ENCODE measurements at regions not wholly inside any gene's neighbourhood (a gene's known extent, or its start where the extent isn't known, plus 50 kb on each side); places are given as distances from the start of the nearest gene placed in this dataset.
A peak's percentile ranks its signal among the peaks of the same experiment; 100 is the strongest.

DNA sequence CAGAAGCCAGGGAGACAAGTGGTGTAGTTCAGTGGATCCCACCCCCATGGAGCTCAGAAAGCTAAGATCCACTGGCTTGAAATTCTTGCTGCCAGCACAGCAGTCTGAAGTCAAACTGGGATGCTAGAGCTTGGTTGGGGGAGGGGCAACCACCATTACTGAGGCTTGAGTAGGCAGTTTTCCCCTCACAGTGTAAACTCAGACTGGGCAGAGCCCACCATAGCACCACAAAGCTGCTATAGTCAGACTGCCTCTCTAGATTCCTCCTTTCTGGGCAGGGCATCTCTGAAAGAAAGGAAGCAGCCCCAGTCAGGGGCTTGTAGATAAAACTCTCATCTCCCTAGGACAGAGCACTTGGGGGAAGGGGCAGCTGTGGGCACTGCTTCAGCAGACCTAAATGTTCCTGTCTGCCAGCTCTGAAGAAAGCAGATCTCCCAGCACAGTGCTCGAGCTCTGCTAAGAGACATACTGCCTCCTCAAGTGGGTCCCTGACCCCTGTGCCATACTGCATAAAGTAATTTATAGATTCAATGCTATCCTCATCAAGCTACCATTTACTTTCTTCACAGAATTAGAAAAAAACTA is 163.2 kb downstream of the HHIP start:
- Mint-ChIP-seq H3K4me3 (peak overlapping the region; percentile 80), H3K27me3 (ENCODE audit: low read depth) (peaks cover 2% of the 10 kb centered on the region), H3K4me1 (peaks cover 13% of the 10 kb centered on the region; the same call in 1 of the 2 replicates), H3K36me3 (peaks cover 32% of the 10 kb centered on the region), H3K27ac (peak overlapping the region; percentile 95), H3K9me3 (peaks cover 45% of the 10 kb centered on the region)
- TF ChIP-seq, protein P1, sequence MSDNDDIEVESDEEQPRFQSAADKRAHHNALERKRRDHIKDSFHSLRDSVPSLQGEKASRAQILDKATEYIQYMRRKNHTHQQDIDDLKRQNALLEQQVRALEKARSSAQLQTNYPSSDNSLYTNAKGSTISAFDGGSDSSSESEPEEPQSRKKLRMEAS (CRISPR knock-in tag; IDR thresholded peaks at IDR 0.05): no peak
- no peak for TF ChIP-seq ZNF671 (CRISPR knock-in tag; IDR thresholded peaks at IDR 0.05)
- TF ChIP-seq, protein P2, sequence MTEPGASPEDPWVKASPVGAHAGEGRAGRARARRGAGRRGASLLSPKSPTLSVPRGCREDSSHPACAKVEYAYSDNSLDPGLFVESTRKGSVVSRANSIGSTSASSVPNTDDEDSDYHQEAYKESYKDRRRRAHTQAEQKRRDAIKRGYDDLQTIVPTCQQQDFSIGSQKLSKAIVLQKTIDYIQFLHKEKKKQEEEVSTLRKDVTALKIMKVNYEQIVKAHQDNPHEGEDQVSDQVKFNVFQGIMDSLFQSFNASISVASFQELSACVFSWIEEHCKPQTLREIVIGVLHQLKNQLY (CRISPR knock-in tag; IDR thresholded peaks at IDR 0.05): no peak
- TF ChIP-seq, protein P3, sequence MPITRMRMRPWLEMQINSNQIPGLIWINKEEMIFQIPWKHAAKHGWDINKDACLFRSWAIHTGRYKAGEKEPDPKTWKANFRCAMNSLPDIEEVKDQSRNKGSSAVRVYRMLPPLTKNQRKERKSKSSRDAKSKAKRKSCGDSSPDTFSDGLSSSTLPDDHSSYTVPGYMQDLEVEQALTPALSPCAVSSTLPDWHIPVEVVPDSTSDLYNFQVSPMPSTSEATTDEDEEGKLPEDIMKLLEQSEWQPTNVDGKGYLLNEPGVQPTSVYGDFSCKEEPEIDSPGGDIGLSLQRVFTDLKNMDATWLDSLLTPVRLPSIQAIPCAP (CRISPR knock-in tag; IDR thresholded peaks at IDR 0.05): no peak
- TF ChIP-seq HMGA2 (CRISPR knock-in tag; IDR thresholded peaks at IDR 0.05): no peak
- TF ChIP-seq GTF2I (CRISPR knock-in tag; conservative IDR thresholded peaks at IDR 0.05): no peak
- TF ChIP-seq, protein P4, sequence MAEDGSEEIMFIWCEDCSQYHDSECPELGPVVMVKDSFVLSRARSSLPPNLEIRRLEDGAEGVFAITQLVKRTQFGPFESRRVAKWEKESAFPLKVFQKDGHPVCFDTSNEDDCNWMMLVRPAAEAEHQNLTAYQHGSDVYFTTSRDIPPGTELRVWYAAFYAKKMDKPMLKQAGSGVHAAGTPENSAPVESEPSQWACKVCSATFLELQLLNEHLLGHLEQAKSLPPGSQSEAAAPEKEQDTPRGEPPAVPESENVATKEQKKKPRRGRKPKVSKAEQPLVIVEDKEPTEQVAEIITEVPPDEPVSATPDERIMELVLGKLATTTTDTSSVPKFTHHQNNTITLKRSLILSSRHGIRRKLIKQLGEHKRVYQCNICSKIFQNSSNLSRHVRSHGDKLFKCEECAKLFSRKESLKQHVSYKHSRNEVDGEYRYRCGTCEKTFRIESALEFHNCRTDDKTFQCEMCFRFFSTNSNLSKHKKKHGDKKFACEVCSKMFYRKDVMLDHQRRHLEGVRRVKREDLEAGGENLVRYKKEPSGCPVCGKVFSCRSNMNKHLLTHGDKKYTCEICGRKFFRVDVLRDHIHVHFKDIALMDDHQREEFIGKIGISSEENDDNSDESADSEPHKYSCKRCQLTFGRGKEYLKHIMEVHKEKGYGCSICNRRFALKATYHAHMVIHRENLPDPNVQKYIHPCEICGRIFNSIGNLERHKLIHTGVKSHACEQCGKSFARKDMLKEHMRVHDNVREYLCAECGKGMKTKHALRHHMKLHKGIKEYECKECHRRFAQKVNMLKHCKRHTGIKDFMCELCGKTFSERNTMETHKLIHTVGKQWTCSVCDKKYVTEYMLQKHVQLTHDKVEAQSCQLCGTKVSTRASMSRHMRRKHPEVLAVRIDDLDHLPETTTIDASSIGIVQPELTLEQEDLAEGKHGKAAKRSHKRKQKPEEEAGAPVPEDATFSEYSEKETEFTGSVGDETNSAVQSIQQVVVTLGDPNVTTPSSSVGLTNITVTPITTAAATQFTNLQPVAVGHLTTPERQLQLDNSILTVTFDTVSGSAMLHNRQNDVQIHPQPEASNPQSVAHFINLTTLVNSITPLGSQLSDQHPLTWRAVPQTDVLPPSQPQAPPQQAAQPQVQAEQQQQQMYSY (CRISPR knock-in tag; IDR thresholded peaks at IDR 0.05): no peak
- TF ChIP-seq SMAD4 (CRISPR knock-in tag; IDR thresholded peaks at IDR 0.05): no peak
- ChIA-PET POLR2A (no interaction called here), CTCF (no interaction called here)
- DNase-seq (ENCODE audit: low spot score) (no peak), ATAC-seq (peak; percentile 88)

DNA sequence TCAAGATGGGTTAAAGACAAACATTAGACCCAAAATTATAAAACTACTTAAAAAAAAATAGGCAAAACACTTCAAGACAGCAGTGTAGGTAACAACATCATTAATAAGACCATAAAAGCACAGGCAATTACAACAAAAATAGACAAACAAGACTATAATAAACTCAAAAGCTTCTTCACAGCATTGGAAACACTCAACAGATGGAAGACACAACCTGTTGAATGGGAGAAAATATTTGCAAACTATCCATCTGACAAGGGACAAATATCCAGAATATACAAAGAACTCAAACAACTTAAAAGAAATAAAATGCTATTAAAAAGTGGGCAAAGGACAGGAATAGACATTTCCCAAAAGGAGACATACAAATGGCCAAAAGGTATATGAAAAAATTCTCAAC is 170.7 kb downstream of the HHIP start:
- CTCF ChIA-PET: no interaction called here
- no peak overlapping the region for H3K4me3 Mint-ChIP-seq
- TF ChIP-seq HMGA2 (CRISPR knock-in tag; IDR thresholded peaks at IDR 0.05) (no peak), MXD4 (CRISPR knock-in tag; IDR thresholded peaks at IDR 0.05; ENCODE audit: borderline replicate concordance) (no peak), ESRRA (CRISPR knock-in tag; IDR thresholded peaks at IDR 0.05; ENCODE audit: borderline replicate concordance) (no peak), ZBTB21 (CRISPR knock-in tag; IDR thresholded peaks at IDR 0.05; ENCODE audit: borderline replicate concordance) (no peak), SMAD3 (CRISPR knock-in tag; IDR thresholded peaks at IDR 0.05; ENCODE audit: borderline replicate concordance) (no peak), NR3C1 (CRISPR knock-in tag; conservative IDR thresholded peaks at IDR 0.05; ENCODE audit: low read depth) (no peak), TCF7 (CRISPR knock-in tag; IDR thresholded peaks at IDR 0.05; ENCODE audit: low read depth) (no peak), SOX15 (CRISPR knock-in tag; IDR thresholded peaks at IDR 0.05) (no peak), ZNF232 (CRISPR knock-in tag; IDR thresholded peaks at IDR 0.05) (no peak), JUN (CRISPR knock-in tag; IDR thresholded peaks at IDR 0.05) (no peak), GTF2I (CRISPR knock-in tag; conservative IDR thresholded peaks at IDR 0.05) (no peak), TEAD4 (CRISPR knock-in tag; IDR thresholded peaks at IDR 0.05) (no peak)
- TF ChIP-seq, protein P5, sequence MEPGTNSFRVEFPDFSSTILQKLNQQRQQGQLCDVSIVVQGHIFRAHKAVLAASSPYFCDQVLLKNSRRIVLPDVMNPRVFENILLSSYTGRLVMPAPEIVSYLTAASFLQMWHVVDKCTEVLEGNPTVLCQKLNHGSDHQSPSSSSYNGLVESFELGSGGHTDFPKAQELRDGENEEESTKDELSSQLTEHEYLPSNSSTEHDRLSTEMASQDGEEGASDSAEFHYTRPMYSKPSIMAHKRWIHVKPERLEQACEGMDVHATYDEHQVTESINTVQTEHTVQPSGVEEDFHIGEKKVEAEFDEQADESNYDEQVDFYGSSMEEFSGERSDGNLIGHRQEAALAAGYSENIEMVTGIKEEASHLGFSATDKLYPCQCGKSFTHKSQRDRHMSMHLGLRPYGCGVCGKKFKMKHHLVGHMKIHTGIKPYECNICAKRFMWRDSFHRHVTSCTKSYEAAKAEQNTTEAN (CRISPR knock-in tag; IDR thresholded peaks at IDR 0.05): no peak
- TF ChIP-seq, protein P6, sequence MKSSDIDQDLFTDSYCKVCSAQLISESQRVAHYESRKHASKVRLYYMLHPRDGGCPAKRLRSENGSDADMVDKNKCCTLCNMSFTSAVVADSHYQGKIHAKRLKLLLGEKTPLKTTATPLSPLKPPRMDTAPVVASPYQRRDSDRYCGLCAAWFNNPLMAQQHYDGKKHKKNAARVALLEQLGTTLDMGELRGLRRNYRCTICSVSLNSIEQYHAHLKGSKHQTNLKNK (CRISPR knock-in tag; IDR thresholded peaks at IDR 0.05): no peak
- TF ChIP-seq, protein P7, sequence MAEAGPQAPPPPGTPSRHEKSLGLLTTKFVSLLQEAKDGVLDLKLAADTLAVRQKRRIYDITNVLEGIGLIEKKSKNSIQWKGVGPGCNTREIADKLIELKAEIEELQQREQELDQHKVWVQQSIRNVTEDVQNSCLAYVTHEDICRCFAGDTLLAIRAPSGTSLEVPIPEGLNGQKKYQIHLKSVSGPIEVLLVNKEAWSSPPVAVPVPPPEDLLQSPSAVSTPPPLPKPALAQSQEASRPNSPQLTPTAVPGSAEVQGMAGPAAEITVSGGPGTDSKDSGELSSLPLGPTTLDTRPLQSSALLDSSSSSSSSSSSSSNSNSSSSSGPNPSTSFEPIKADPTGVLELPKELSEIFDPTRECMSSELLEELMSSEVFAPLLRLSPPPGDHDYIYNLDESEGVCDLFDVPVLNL (CRISPR knock-in tag; IDR thresholded peaks at IDR 0.05; ENCODE audit: borderline replicate concordance, low read depth): no peak
- TF ChIP-seq, protein P8, sequence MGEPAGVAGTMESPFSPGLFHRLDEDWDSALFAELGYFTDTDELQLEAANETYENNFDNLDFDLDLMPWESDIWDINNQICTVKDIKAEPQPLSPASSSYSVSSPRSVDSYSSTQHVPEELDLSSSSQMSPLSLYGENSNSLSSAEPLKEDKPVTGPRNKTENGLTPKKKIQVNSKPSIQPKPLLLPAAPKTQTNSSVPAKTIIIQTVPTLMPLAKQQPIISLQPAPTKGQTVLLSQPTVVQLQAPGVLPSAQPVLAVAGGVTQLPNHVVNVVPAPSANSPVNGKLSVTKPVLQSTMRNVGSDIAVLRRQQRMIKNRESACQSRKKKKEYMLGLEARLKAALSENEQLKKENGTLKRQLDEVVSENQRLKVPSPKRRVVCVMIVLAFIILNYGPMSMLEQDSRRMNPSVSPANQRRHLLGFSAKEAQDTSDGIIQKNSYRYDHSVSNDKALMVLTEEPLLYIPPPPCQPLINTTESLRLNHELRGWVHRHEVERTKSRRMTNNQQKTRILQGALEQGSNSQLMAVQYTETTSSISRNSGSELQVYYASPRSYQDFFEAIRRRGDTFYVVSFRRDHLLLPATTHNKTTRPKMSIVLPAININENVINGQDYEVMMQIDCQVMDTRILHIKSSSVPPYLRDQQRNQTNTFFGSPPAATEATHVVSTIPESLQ (CRISPR knock-in tag; IDR thresholded peaks at IDR 0.05): no peak
- TF ChIP-seq, protein P9, sequence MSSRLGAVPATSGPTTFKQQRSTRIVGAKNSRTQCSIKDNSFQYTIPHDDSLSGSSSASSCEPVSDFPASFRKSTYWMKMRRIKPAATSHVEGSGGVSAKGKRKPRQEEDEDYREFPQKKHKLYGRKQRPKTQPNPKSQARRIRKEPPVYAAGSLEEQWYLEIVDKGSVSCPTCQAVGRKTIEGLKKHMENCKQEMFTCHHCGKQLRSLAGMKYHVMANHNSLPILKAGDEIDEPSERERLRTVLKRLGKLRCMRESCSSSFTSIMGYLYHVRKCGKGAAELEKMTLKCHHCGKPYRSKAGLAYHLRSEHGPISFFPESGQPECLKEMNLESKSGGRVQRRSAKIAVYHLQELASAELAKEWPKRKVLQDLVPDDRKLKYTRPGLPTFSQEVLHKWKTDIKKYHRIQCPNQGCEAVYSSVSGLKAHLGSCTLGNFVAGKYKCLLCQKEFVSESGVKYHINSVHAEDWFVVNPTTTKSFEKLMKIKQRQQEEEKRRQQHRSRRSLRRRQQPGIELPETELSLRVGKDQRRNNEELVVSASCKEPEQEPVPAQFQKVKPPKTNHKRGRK (CRISPR knock-in tag; IDR thresholded peaks at IDR 0.05; ENCODE audit: borderline replicate concordance): no peak

More for the DNA sequence above, 170.7 kb downstream of the HHIP start:
- POLR2A ChIA-PET: no interaction called here
- ATAC-seq (no peak), DNase-seq (ENCODE audit: low spot score) (no peak)
- Mint-ChIP-seq H3K36me3 (peaks cover 16% of the 10 kb centered on the region), H3K27ac (no peak overlapping the region), H3K4me1 (0 out of 2 replicates have a peak, but pooled peaks cover 2% of the 10 kb centered on the region), H3K27me3 (ENCODE audit: low read depth) (no peaks in the 10 kb centered on the region; the same call in none of the 2 replicates), H3K9me3 (peaks cover 40% of the 10 kb centered on the region)

All from WTC11 (cell line).